ENCODE measurements at regions not wholly inside any gene's neighbourhood (a gene's known extent, or its start where the extent isn't known, plus 50 kb on each side); places are given as distances from the start of the nearest gene placed in this dataset.

DNA sequence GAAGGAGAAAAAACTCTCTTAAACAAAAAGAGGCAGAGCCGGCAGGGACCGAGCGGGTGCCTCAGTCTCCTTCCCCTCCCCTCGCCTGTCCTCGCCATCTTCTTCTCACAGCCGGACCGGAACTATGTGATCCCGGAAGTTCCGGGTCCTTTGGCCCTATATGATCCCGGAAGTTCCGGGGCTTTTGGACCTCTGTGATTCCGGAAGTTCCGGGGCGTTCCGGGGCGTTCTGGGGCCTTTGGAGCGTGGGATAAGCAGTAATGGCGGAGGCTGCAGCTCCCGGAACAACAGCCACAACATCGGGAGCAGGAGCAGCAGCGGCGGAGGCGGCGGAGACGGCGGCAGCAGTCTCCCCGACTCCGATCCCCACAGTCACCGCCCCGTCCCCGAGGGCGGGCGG, 98.9 kb upstream of the MED14 start:
- TF ChIP-seq POLR2AphosphoS5 (IDR thresholded peaks at IDR 0.05), result no peak
- no peak for TF ChIP-seq EP300 (IDR thresholded peaks at IDR 0.05)
- TF ChIP-seq, protein P1, sequence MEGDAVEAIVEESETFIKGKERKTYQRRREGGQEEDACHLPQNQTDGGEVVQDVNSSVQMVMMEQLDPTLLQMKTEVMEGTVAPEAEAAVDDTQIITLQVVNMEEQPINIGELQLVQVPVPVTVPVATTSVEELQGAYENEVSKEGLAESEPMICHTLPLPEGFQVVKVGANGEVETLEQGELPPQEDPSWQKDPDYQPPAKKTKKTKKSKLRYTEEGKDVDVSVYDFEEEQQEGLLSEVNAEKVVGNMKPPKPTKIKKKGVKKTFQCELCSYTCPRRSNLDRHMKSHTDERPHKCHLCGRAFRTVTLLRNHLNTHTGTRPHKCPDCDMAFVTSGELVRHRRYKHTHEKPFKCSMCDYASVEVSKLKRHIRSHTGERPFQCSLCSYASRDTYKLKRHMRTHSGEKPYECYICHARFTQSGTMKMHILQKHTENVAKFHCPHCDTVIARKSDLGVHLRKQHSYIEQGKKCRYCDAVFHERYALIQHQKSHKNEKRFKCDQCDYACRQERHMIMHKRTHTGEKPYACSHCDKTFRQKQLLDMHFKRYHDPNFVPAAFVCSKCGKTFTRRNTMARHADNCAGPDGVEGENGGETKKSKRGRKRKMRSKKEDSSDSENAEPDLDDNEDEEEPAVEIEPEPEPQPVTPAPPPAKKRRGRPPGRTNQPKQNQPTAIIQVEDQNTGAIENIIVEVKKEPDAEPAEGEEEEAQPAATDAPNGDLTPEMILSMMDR (IDR thresholded peaks at IDR 0.05), result no peak
- no peak for TF ChIP-seq POLR2A (IDR thresholded peaks at IDR 0.05; ENCODE audit: low read depth)
